Liver (tissue), 8 donors: ENCODE measurements at regions not wholly inside any gene's neighbourhood (a gene's known extent, or its start where the extent isn't known, plus 50 kb on each side); places are given as distances from the start of the nearest gene placed in this dataset.

Source experiments
- DNase-seq: peaks from one replicate; pipeline ENCODE4 v3.0.0-alpha.2; 2017; ENCODE audit warnings: low spot score
- H3K27ac ChIP-seq, 2 donors: one replicate each; pipeline ENCODE4 v1.7.0; 2013; ENCODE audit warnings: inconsistent platforms in 2 of 2, low read length in 2 of 2, control low read depth in 1 of 2, low read depth in 1 of 2, mild to moderate bottlenecking in 1 of 2
- H3K27me3 ChIP-seq, 4 donors: one replicate each; pipeline versions ENCODE4 v1.6.1 to v1.7.0; 2013; ENCODE audit warnings: low read length in 3 of 4, inconsistent platforms in 1 of 4, mild to moderate bottlenecking in 1 of 4, moderate library complexity in 1 of 4; ENCODE audit not compliant: control insufficient read depth in 4 of 4, insufficient read depth in 4 of 4
- H3K36me3 ChIP-seq, 4 donors: one replicate each; pipeline versions ENCODE4 v1.6.1 to v1.7.0; 2013; ENCODE audit warnings: low read length in 3 of 4, mild to moderate bottlenecking in 3 of 4, low read depth in 1 of 4, moderate library complexity in 1 of 4; ENCODE audit not compliant: control insufficient read depth in 4 of 4, insufficient read depth in 3 of 4
- H3K4me1 ChIP-seq, 4 donors: one replicate each; pipeline versions ENCODE4 v1.6.1 to v1.7.0; 2013; ENCODE audit warnings: low read length in 3 of 4, mild to moderate bottlenecking in 3 of 4, moderate library complexity in 1 of 4; ENCODE audit not compliant: control insufficient read depth in 4 of 4, insufficient read depth in 4 of 4
- H3K4me3 ChIP-seq, 3 donors: one replicate each; pipeline versions ENCODE4 v1.6.1 to v1.7.0; 2013; ENCODE audit warnings: low read length in 3 of 3, control low read depth in 1 of 3, low read depth in 1 of 3, mild to moderate bottlenecking in 1 of 3
- H3K9ac ChIP-seq, 2 donors: one replicate each; pipeline ENCODE4 v1.7.0; 2013; ENCODE audit warnings: low read length in 2 of 2, mild to moderate bottlenecking in 2 of 2, moderate library complexity in 2 of 2, control low read depth in 1 of 2, low read depth in 1 of 2
- H3K9me3 ChIP-seq, 4 donors: one replicate each; pipeline versions ENCODE4 v1.6.1 to v1.7.0; 2013; ENCODE audit warnings: low read length in 3 of 4; ENCODE audit not compliant: control insufficient read depth in 4 of 4
- ATF3 ChIP-seq: IDR thresholded peaks from 2 replicates; pipeline ENCODE4 v1.6.1; 2016; ENCODE audit warnings: antibody characterized with exemption
- CTCF ChIP-seq: fragments of 150-350 bp; IDR thresholded peaks from 2 replicates; pipeline ENCODE4 v1.5.1; 2017; ENCODE audit warnings: improper control_type of control experiment, low read depth, low read length; ENCODE audit not compliant: missing input control
- EGR1 ChIP-seq, 2 donors: IDR thresholded peaks; 2 replicates each; pipeline ENCODE4 v1.6.1; 2016 to 2018; ENCODE audit warnings: antibody characterized with exemption in 2 of 2, low read depth in 2 of 2
- FOXA1 ChIP-seq: IDR thresholded peaks from 2 replicates; pipeline ENCODE4 v1.6.1; 2016; ENCODE audit warnings: antibody characterized with exemption
- FOXA2 ChIP-seq: IDR thresholded peaks from 2 replicates; pipeline ENCODE4 v1.6.1; 2016; ENCODE audit warnings: antibody characterized with exemption
- GABPA ChIP-seq, 2 donors: IDR thresholded peaks in 1 of 2; conservative IDR thresholded peaks in 1 of 2; 2 replicates each; pipeline ENCODE4 v1.6.1; 2016; ENCODE audit warnings: antibody characterized with exemption in 2 of 2, mild to moderate bottlenecking in 1 of 2, moderate library complexity in 1 of 2
- HNF4A ChIP-seq, 2 donors: conservative IDR thresholded peaks; 2 replicates each; pipeline ENCODE4 v1.6.1; 2016; ENCODE audit warnings: antibody characterized with exemption in 2 of 2, mild to moderate bottlenecking in 2 of 2
- HNF4G ChIP-seq: IDR thresholded peaks from 2 replicates; pipeline ENCODE4 v1.6.1; 2016; ENCODE audit warnings: antibody characterized with exemption
- JUND ChIP-seq, 2 donors: IDR thresholded peaks; 2 replicates each; pipeline ENCODE4 v1.6.1; 2016; ENCODE audit warnings: antibody characterized with exemption in 2 of 2
- NR2F2 ChIP-seq: IDR thresholded peaks from 2 replicates; pipeline ENCODE4 v1.6.1; 2016; ENCODE audit warnings: antibody characterized with exemption
- RAD21 ChIP-seq, 2 donors: IDR thresholded peaks; 2 replicates each; pipeline ENCODE4 v1.6.1; 2016; ENCODE audit warnings: antibody characterized with exemption in 2 of 2, mild to moderate bottlenecking in 2 of 2
- RXRA ChIP-seq, 2 donors: IDR thresholded peaks; 2 replicates each; pipeline ENCODE4 v1.6.1; 2017 to 2018; ENCODE audit warnings: antibody characterized with exemption in 2 of 2, mild to moderate bottlenecking in 1 of 2
- SP1 ChIP-seq: IDR thresholded peaks from 2 replicates; pipeline ENCODE4 v1.6.1; 2018; ENCODE audit warnings: antibody characterized with exemption, mild to moderate bottlenecking
- TAF1 ChIP-seq: conservative IDR thresholded peaks from 2 replicates; pipeline ENCODE4 v1.6.1; 2016; ENCODE audit warnings: antibody characterized with exemption, mild to moderate bottlenecking
- YY1 ChIP-seq: IDR thresholded peaks from 2 replicates; pipeline ENCODE4 v1.6.1; 2016; ENCODE audit warnings: antibody characterized with exemption, mild to moderate bottlenecking
- ZBTB33 ChIP-seq: IDR thresholded peaks from 2 replicates; pipeline ENCODE4 v1.6.1; 2016; ENCODE audit warnings: antibody characterized with exemption
- WGBS: extraction: QIAGEN DNeasy Blood & Tissue Kit; methylation state at CpG from one replicate; pipeline ENCODE4 v1.1.7; 2013; 5-methylcytosine and 5-hydroxymethylcytosine counted together
- TF ChIP-seq, protein P1 (sequence below): IDR thresholded peaks from 2 replicates; pipeline ENCODE4 v1.6.1; 2016; ENCODE audit warnings: antibody characterized with exemption
- TF ChIP-seq, protein P2 (sequence below): IDR thresholded peaks from 2 replicates; pipeline ENCODE4 v1.6.1; 2016; ENCODE audit warnings: antibody characterized with exemption, mild to moderate bottlenecking
- donor health status: healthy.
- donor health status: healthy.
- donor health status: healthy.
- donor health status: healthy.
- donor health status: healthy.

GRCh38 chr3:194220901-194221326 lies 85.0 kb downstream of the HES1 start (continued):
- no peak for TF ChIP-seq ZBTB33

DNA sequence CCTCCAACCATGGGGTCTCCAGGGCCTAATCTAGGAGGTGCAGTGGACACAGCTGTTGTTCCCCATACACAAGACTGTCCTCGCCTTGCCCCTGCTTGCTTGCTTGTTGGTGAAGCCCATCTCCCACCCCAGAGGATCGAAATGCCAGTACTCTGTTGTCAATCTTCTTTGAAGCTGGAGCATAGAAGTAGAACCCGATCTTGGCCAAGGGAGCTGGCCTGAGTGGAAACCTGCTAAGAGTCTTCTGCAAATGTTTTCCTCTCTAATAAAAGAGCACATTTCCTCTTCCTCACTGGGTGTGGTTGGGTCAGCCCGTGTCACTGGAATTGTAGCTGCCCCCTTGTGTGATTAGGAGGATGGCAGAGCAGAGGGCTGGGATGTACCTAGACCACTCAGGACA lies 85.4 kb downstream of the HES1 start:
- H3K36me3 ChIP-seq, result no peaks in the 10 kb centered on the region
- H3K27ac ChIP-seq, result no peak overlapping the region
- H3K4me3 ChIP-seq, result no peak overlapping the region
- no peak for DNase-seq
- H3K9ac ChIP-seq, result no peak overlapping the region
- H3K9me3 ChIP-seq, result no peaks in the 10 kb centered on the region
- 85% methylated on average over 4 of the region's 4 CpGs for WGBS
- H3K4me1 ChIP-seq, result no peaks in the 10 kb centered on the region
- TF ChIP-seq EGR1 (IDR thresholded peaks at IDR 0.05; ENCODE audit: low read depth in 2 of 2) (no peak), RXRA (IDR thresholded peaks at IDR 0.05) (no peak), ATF3 (no peak)
- H3K27me3 ChIP-seq, result no peaks in the 10 kb centered on the region

DNA sequence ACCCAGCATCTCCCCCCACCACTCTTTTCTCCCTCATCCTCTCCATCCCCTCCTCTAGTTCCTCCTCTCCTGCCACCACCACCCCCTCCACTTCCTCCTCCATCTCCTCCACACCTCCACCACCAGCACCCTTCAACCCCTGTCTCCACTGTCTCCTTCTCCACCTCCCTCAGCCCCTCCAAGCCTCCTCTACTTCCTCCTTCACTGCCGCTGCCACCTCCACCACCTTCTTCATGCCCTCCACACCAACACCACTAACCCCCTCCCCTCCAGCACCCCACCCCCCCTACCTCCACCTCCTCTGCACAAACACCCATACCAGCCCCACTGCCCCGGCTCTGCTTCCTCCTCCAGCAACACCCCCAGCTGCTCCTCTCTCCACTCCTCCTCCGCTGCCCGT lies 88.0 kb downstream of the HES1 start:
- Histone ChIP-seq H3K4me1 (no peaks in the 10 kb centered on the region), H3K9me3 (no peaks in the 10 kb centered on the region), H3K36me3 (no peaks in the 10 kb centered on the region), H3K4me3 (no peak overlapping the region), H3K27ac (no peak overlapping the region), H3K27me3 (no peaks in the 10 kb centered on the region), H3K9ac (no peak overlapping the region)
- 84% methylated on average over 4 of the region's 4 CpGs for WGBS
- DNase-seq, result no peak
- TF ChIP-seq EGR1 (IDR thresholded peaks at IDR 0.05; ENCODE audit: low read depth in 2 of 2) (no peak), FOXA2 (no peak), ATF3 (no peak), HNF4G (no peak), GABPA (IDR thresholded peaks at IDR 0.05 in 1 of 2, conservative IDR thresholded peaks at IDR 0.05 in 1 of 2) (no peak), NR2F2 (no peak), SP1 (no peak), TAF1 (no peak), RAD21 (IDR thresholded peaks at IDR 0.05) (no peak), FOXA1 (no peak), HNF4A (conservative IDR thresholded peaks at IDR 0.05) (no peak), ZBTB33 (no peak), JUND (IDR thresholded peaks at IDR 0.05) (no peak), CTCF (no peak), RXRA (IDR thresholded peaks at IDR 0.05) (no peak), YY1 (no peak)
- TF ChIP-seq, protein P1, sequence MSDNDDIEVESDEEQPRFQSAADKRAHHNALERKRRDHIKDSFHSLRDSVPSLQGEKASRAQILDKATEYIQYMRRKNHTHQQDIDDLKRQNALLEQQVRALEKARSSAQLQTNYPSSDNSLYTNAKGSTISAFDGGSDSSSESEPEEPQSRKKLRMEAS, result no peak
- TF ChIP-seq, protein P2, sequence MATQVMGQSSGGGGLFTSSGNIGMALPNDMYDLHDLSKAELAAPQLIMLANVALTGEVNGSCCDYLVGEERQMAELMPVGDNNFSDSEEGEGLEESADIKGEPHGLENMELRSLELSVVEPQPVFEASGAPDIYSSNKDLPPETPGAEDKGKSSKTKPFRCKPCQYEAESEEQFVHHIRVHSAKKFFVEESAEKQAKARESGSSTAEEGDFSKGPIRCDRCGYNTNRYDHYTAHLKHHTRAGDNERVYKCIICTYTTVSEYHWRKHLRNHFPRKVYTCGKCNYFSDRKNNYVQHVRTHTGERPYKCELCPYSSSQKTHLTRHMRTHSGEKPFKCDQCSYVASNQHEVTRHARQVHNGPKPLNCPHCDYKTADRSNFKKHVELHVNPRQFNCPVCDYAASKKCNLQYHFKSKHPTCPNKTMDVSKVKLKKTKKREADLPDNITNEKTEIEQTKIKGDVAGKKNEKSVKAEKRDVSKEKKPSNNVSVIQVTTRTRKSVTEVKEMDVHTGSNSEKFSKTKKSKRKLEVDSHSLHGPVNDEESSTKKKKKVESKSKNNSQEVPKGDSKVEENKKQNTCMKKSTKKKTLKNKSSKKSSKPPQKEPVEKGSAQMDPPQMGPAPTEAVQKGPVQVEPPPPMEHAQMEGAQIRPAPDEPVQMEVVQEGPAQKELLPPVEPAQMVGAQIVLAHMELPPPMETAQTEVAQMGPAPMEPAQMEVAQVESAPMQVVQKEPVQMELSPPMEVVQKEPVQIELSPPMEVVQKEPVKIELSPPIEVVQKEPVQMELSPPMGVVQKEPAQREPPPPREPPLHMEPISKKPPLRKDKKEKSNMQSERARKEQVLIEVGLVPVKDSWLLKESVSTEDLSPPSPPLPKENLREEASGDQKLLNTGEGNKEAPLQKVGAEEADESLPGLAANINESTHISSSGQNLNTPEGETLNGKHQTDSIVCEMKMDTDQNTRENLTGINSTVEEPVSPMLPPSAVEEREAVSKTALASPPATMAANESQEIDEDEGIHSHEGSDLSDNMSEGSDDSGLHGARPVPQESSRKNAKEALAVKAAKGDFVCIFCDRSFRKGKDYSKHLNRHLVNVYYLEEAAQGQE, result no peak
